Upper lobe of right lung (tissue), 1 donor: ENCODE measurements at regions not wholly inside any gene's neighbourhood (a gene's known extent, or its start where the extent isn't known, plus 50 kb on each side); places are given as distances from the start of the nearest gene placed in this dataset.
A peak's percentile ranks its signal among the peaks of the same experiment; 100 is the strongest.

Experiments used
- ATAC-seq: fragments of 200-7000 bp; cut with Tn5 transposase; one replicate; pipeline ENCODE4 v1.9.1; 2020; ENCODE audit warnings: mild to moderate bottlenecking, moderate library complexity
- DNase-seq: peaks from one replicate; pipeline ENCODE4 v3.0.0-alpha.2; 2020
- H3K27ac ChIP-seq: fragments of 200-600 bp; one replicate; pipeline ENCODE4 v1.8.0; 2022
- H3K27me3 ChIP-seq: fragments of 200-600 bp; one replicate; pipeline ENCODE4 v1.8.0; 2022; ENCODE audit warnings: mild to moderate bottlenecking
- H3K36me3 ChIP-seq: fragments of 200-600 bp; one replicate; pipeline ENCODE4 v1.8.0; 2022
- H3K4me1 ChIP-seq: fragments of 200-600 bp; one replicate; pipeline ENCODE4 v1.8.0; 2022
- H3K4me3 ChIP-seq: fragments of 200-600 bp; one replicate; pipeline ENCODE4 v1.8.0; 2022; ENCODE audit warnings: mild to moderate bottlenecking
- H3K9me3 ChIP-seq: fragments of 200-600 bp; one replicate; pipeline ENCODE4 v1.8.0; 2022
- CTCF ChIP-seq: fragments of 200-600 bp; IDR thresholded peaks from one replicate; pipeline ENCODE4 v1.8.0; 2022; ENCODE audit warnings: antibody characterized with exemption
- intact Hi-C: fragments of 100-400 bp; cut with DNase I; formaldehyde crosslinking; loops from one replicate; pipeline ENCODE4 v1.11.0; 2022
- donor health status: DM: no; HTN: yes; CAD: no; lungs with severe emphysema.

GRCh38 chr2:104562537-104562936 lies 291.4 kb upstream of the POU3F3 start:
- TF ChIP-seq CTCF = no peak
- Histone ChIP-seq H3K27me3 (no peaks in the 10 kb centered on the region), H3K36me3 (no peaks in the 10 kb centered on the region), H3K27ac (no peak overlapping the region), H3K4me3 (no peak overlapping the region), H3K9me3 (no peaks in the 10 kb centered on the region), H3K4me1 (no peaks in the 10 kb centered on the region)
- ATAC-seq (no peak), DNase-seq (no peak)
- intact Hi-C loops = no loop called here

- intact Hi-C loops = no loop called here
- H3K36me3 ChIP-seq = no peaks in the 10 kb centered on the region
- TF ChIP-seq CTCF = no peak
- no peaks in the 10 kb centered on the region for H3K9me3 ChIP-seq
- H3K4me3 ChIP-seq = no peak overlapping the region
- H3K4me1 ChIP-seq = no peaks in the 10 kb centered on the region
- H3K27ac ChIP-seq = no peak overlapping the region
- no peaks in the 10 kb centered on the region for H3K27me3 ChIP-seq
- ATAC-seq = no peak
- no peak for DNase-seq
Observed at GRCh38 chr2:104563398-104563996, 290.4 kb upstream of the POU3F3 start.

- H3K27ac ChIP-seq = no peak overlapping the region
- no peak overlapping the region for H3K4me3 ChIP-seq
- intact Hi-C loops = no loop called here
- H3K9me3 ChIP-seq = no peaks in the 10 kb centered on the region
- no peaks in the 10 kb centered on the region for H3K4me1 ChIP-seq
- no peak for DNase-seq
- H3K27me3 ChIP-seq = no peaks in the 10 kb centered on the region
- no peaks in the 10 kb centered on the region for H3K36me3 ChIP-seq
- TF ChIP-seq CTCF = no peak
- ATAC-seq = no peak
Observed at GRCh38 chr2:104568247-104568646, 285.7 kb upstream of the POU3F3 start.

GRCh38 chr2:104570259-104570658 lies 283.7 kb upstream of the POU3F3 start:
- H3K4me3 ChIP-seq = no peak overlapping the region
- no peak for TF ChIP-seq CTCF
- ATAC-seq (no peak), DNase-seq (no peak)
- intact Hi-C loops = no loop called here
- no peaks in the 10 kb centered on the region for H3K4me1 ChIP-seq
- H3K36me3 ChIP-seq = no peaks in the 10 kb centered on the region
- H3K9me3 ChIP-seq = no peaks in the 10 kb centered on the region
- no peaks in the 10 kb centered on the region for H3K27me3 ChIP-seq
- H3K27ac ChIP-seq = no peak overlapping the region

GRCh38 chr2:104572834-104573233 lies 281.1 kb upstream of the POU3F3 start:
- TF ChIP-seq CTCF = no peak
- no peak for DNase-seq
- no peaks in the 10 kb centered on the region for H3K27me3 ChIP-seq
- H3K36me3 ChIP-seq = no peaks in the 10 kb centered on the region
- no peaks in the 10 kb centered on the region for H3K9me3 ChIP-seq
- H3K27ac ChIP-seq = no peak overlapping the region
- intact Hi-C loops = no loop called here
- ATAC-seq = peak; percentile 93
- no peaks in the 10 kb centered on the region for H3K4me1 ChIP-seq
- H3K4me3 ChIP-seq = no peak overlapping the region

GRCh38 chr2:104574367-104574766 lies 279.5 kb upstream of the POU3F3 start:
- Histone ChIP-seq H3K4me1 (no peaks in the 10 kb centered on the region), H3K36me3 (no peaks in the 10 kb centered on the region), H3K4me3 (no peak overlapping the region), H3K27me3 (no peaks in the 10 kb centered on the region), H3K9me3 (no peaks in the 10 kb centered on the region), H3K27ac (no peak overlapping the region)
- no peak for DNase-seq
- TF ChIP-seq CTCF = no peak
- ATAC-seq = no peak
- intact Hi-C loops = no loop called here
